Uterus (tissue), 3 donors: ENCODE measurements at regions not wholly inside any gene's neighbourhood (a gene's known extent, or its start where the extent isn't known, plus 50 kb on each side); places are given as distances from the start of the nearest gene placed in this dataset.

Experiments used
- DNase-seq, 2 donors: peaks; one replicate each; pipeline ENCODE4 v3.0.0-alpha.2; 2019 to 2020
- H3K27ac ChIP-seq, 2 donors: fragments of 200-600 bp; sonication (generic); 1 replicate in 1 of 2; 2 replicates in 1 of 2; pipeline ENCODE4 v1.5.1; 2016 to 2018
- H3K27me3 ChIP-seq, 2 donors: fragments of 200-600 bp; sonication (generic); one replicate each; pipeline ENCODE4 v1.5.1; 2018 to 2019; ENCODE audit warnings: control low read depth in 1 of 2
- H3K36me3 ChIP-seq, 2 donors: fragments of 200-600 bp; sonication (generic); one replicate each; pipeline ENCODE4 v1.5.1; 2019; ENCODE audit warnings: control low read depth in 1 of 2
- H3K4me1 ChIP-seq, 2 donors: fragments of 200-600 bp; sonication (generic); one replicate each; pipeline ENCODE4 v1.5.1; 2018 to 2019; ENCODE audit warnings: control low read depth in 1 of 2
- H3K4me3 ChIP-seq, 2 donors: fragments of 200-600 bp; sonication (generic); 1 replicate in 1 of 2; 2 replicates in 1 of 2; pipeline ENCODE4 v1.5.1; 2018 to 2019; ENCODE audit warnings: mild to moderate bottlenecking in 1 of 2
- H3K9me3 ChIP-seq, 2 donors: fragments of 200-600 bp; sonication (generic); one replicate each; pipeline ENCODE4 v1.5.1; 2019; ENCODE audit warnings: control low read depth in 1 of 2
- CTCF ChIP-seq, 4 experiments: fragments of 200-600 bp in 2 of 4; fragments of 450-650 bp in 2 of 4; sonication (generic) in 2 of 4; IDR thresholded peaks; one replicate each; pipeline ENCODE4 v1.5.1; 2016 to 2019; ENCODE audit warnings: antibody characterized with exemption in 4 of 4, mild to moderate bottlenecking in 2 of 4, moderate library complexity in 1 of 4
- POLR2A ChIP-seq, 2 donors: fragments of 450-650 bp; IDR thresholded peaks; one replicate each; pipeline ENCODE4 v1.6.1; 2016; ENCODE audit warnings: antibody characterized with exemption in 2 of 2, mild to moderate bottlenecking in 1 of 2, moderate library complexity in 1 of 2
- intact Hi-C: fragments of 100-400 bp; cut with DNase I; formaldehyde crosslinking; loops from one replicate; pipeline ENCODE4 v1.15.1; 2023; ENCODE audit warnings: low total_unique reads
- donor health status: DM: yes; HTN: yes; CAD: no.

DNA sequence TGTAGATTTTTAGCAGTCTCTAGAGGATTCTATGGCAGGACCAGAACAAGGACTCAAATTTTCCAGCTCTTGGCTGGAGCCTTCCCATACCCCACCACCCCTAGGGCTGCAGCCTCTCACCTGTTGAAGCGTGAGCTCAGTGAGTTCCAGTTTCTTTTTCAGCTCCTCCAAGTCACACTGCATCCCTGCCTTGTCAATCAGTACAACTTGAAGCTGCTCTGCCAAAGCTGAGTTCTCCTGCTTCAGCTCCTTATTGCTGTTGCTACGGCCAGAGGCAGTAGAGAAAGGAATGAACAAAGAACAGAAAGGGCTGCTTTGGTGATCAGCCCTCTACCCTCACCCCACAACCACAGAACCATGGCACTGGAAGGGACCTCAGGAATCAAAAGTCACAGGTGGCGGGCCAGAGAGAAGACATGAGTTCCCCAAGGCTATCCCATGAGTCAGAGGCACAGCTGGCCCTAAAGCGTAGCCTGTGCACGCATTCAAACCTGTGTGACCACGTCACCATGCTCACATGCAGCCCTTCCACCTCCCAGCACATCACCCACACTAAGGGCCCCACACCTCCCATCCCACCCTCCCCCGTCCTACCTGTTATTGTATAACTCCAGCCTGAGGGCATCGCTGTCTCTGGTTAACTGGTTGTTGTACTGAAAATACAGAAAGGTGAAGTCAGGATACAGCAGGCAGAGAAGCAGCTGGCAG lies 83.3 kb upstream of the C2CD4B start:
- Histone ChIP-seq H3K27ac (no peak overlapping the region), H3K27me3 (no peaks in the 10 kb centered on the region), H3K4me3 (no peak overlapping the region), H3K4me1 (no peaks in the 10 kb centered on the region), H3K36me3 (no peaks in the 10 kb centered on the region), H3K9me3 (no peaks in the 10 kb centered on the region)
- TF ChIP-seq CTCF (IDR thresholded peaks at IDR 0.05) (no peak), POLR2A (IDR thresholded peaks at IDR 0.05) (no peak)
- DNase-seq = no peak
- intact Hi-C loops = no loop called here

DNA sequence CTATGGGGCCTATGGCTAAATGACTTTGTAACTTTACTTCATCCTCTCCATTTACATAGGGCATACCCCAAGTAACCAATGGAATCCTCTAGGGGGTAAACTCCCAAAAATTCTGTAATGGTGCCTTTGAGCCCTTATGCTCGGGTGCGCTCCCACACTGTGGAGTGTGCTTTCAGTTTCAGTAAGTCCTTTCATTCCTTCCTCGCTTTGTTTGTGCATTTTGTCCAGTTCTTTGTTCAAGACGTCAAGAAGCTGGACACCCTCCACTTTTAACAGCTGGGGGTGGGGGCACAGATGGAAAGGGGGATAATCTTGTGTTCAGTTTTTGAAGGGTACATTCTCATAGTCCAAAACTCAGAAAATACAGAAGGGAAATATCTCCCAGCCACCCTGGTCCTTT lies 84.4 kb upstream of the C2CD4B start:
- TF ChIP-seq POLR2A (IDR thresholded peaks at IDR 0.05) (no peak), CTCF (IDR thresholded peaks at IDR 0.05) (no peak)
- no peak overlapping the region for H3K27ac ChIP-seq
- intact Hi-C loops = no loop called here
- DNase-seq = no peak
- no peak overlapping the region for H3K4me3 ChIP-seq
- H3K27me3 ChIP-seq = no peaks in the 10 kb centered on the region
- H3K4me1 ChIP-seq = no peaks in the 10 kb centered on the region
- H3K9me3 ChIP-seq = no peaks in the 10 kb centered on the region
- H3K36me3 ChIP-seq = no peaks in the 10 kb centered on the region

DNA sequence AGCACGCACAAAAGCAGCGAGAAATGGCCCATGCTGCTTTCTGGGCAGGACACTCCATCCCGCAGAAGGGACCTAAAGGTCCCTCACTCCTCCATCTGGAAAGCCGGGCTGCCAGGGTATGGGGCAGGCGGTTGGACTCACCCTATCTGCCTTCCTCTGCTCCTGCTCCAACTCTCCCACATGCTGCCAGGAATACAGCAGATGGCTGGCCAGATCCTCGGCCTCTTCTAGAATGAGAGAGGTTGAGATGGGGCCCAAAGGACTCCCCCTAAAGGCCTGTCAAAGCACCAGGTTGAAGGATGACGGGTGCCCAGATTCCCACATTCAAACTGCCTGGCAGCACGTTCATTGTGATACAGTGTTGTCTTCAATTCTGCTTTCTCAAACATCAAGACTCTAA lies 85.1 kb upstream of the C2CD4B start:
- H3K36me3 ChIP-seq = no peaks in the 10 kb centered on the region
- intact Hi-C loops = no loop called here
- H3K4me1 ChIP-seq = no peaks in the 10 kb centered on the region
- H3K27me3 ChIP-seq = no peaks in the 10 kb centered on the region
- no peak for DNase-seq
- no peak overlapping the region for H3K27ac ChIP-seq
- no peaks in the 10 kb centered on the region for H3K9me3 ChIP-seq
- TF ChIP-seq CTCF (IDR thresholded peaks at IDR 0.05) = no peak
- TF ChIP-seq POLR2A (IDR thresholded peaks at IDR 0.05) = no peak
- H3K4me3 ChIP-seq = no peak overlapping the region

GRCh38 chr15:62250978-62251377 lies 85.9 kb upstream of the C2CD4B start:
- H3K36me3 ChIP-seq = no peaks in the 10 kb centered on the region
- no peaks in the 10 kb centered on the region for H3K4me1 ChIP-seq
- no peak for DNase-seq
- no peak overlapping the region for H3K4me3 ChIP-seq
- intact Hi-C loops = no loop called here
- no peaks in the 10 kb centered on the region for H3K27me3 ChIP-seq
- H3K27ac ChIP-seq = no peak overlapping the region
- no peaks in the 10 kb centered on the region for H3K9me3 ChIP-seq
- TF ChIP-seq POLR2A (IDR thresholded peaks at IDR 0.05) (no peak), CTCF (IDR thresholded peaks at IDR 0.05) (no peak)

DNA sequence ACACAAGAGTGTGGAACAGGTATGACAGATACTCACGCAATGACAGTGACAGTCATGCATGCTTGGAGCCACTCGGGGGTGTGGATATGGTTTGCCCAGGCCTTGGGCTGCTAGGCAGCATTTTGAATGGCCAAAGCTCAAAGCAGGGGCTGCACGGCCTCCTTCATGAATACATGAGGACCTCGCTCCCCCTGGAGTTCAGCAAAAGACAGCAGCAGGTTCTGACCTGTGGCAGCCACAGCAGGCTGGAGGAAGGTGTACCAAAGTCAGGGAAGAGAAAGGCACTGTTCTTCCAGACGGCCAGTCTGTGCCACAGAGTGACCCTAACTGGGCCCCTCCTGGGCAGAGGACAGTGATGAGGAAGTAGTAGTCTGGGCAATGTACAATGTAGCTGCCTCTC lies 88.2 kb upstream of the C2CD4B start:
- TF ChIP-seq CTCF (IDR thresholded peaks at IDR 0.05) (no peak), POLR2A (IDR thresholded peaks at IDR 0.05) (no peak)
- intact Hi-C loops = no loop called here
- no peaks in the 10 kb centered on the region for H3K9me3 ChIP-seq

More for the DNA sequence above, 88.2 kb upstream of the C2CD4B start:
- DNase-seq = no peak
- no peaks in the 10 kb centered on the region for H3K27me3 ChIP-seq
- no peak overlapping the region for H3K4me3 ChIP-seq
- no peaks in the 10 kb centered on the region for H3K4me1 ChIP-seq
- no peaks in the 10 kb centered on the region for H3K36me3 ChIP-seq
- no peak overlapping the region for H3K27ac ChIP-seq
